Chondrocyte (in vitro differentiated cells): ENCODE measurements at regions not wholly inside any gene's neighbourhood (a gene's known extent, or its start where the extent isn't known, plus 50 kb on each side); places are given as distances from the start of the nearest gene placed in this dataset.
A peak's percentile ranks its signal among the peaks of the same experiment; 100 is the strongest.

Experiments used
- DNase-seq: peaks from one replicate; pipeline ENCODE4 v3.0.0; 2021; ENCODE audit warnings: mixed read lengths, low spot score
- H3K27ac Mint-ChIP-seq: one replicate; pipeline ENCODE4 v1.8.0; 2021; ENCODE audit warnings: mild to moderate bottlenecking, moderate library complexity, mixed read lengths; ENCODE audit not compliant: unreplicated experiment
- H3K27me3 Mint-ChIP-seq: 2 replicates; pipeline ENCODE4 v1.8.0; 2021; ENCODE audit warnings: low read depth, mixed read lengths
- H3K36me3 Mint-ChIP-seq: 2 replicates; pipeline ENCODE4 v1.8.0; 2021; ENCODE audit warnings: low read depth, mixed read lengths
- H3K4me1 Mint-ChIP-seq: 2 replicates; pipeline ENCODE4 v1.8.0; 2021; ENCODE audit warnings: low read depth, mild to moderate bottlenecking, mixed read lengths
- H3K4me3 Mint-ChIP-seq: one replicate; pipeline ENCODE4 v1.8.0; 2021; ENCODE audit warnings: mild to moderate bottlenecking, moderate library complexity, mixed read lengths; ENCODE audit not compliant: unreplicated experiment
- H3K9me3 Mint-ChIP-seq: 2 replicates; pipeline ENCODE4 v1.8.0; 2021; ENCODE audit warnings: low read depth, mixed read lengths
- TF ChIP-seq, protein P1 (sequence below): fragments of 200-600 bp; sonication (generic); IDR thresholded peaks from 2 replicates; pipeline ENCODE4 v1.5.0; 2021; ENCODE audit warnings: antibody characterized with exemption, mild to moderate bottlenecking, moderate library complexity

DNA sequence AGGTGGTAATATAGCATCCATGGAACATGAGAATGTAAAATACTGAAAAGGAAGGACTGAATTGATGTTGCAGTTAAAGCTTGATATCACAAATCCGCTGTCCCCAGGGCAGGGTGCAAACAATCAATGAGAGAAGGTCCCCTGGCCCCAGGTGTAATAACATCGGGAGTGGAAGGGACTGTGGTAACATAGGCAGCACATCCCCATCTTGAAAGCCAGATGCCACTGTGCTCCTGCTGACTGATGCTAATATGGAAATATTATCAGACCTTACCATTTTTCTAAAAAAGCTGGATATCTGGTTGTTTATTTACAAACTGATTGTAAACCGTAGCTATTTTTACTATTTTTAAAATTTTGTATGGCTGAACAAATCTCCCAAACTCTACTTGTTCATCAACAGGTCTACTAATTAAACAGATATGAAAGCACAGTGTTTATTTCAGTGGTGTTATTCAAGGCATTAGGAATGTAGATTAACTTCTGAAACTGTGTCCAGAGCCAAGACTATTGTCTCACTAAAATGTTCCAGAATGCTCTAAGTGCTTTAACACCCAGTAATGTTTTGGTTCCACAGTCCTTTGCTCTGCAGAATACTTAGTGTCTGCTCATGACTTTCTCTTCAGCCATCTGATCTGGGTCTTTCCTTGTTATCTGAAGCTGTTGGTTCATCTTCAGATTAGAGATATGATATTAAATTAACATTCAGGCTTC, 386.0 kb upstream of the RARB start:
- Mint-ChIP-seq H3K36me3 (no peaks in the 10 kb centered on the region), H3K27ac (no peak overlapping the region)

DNA sequence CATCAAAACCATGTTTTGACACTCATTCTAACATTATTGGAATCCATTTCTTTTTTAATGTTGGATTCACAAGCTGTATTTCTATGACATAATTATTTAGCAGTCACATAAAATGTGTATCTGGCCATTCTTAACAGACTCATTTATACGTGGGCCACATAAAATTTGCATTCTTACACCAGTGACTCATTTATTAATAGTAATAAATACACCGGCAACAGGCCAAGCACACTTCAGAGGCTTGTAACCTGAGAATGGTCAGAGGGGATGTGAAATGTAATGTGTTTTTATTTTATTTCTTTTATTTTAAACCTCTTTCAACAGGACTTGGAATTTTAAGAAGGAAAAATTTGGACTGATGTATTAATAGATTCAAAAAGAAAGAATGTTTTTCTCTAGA, 384.9 kb upstream of the RARB start:
- no peaks in the 10 kb centered on the region for H3K27me3 Mint-ChIP-seq
- H3K9me3 Mint-ChIP-seq = no peaks in the 10 kb centered on the region
- TF ChIP-seq, protein P1, sequence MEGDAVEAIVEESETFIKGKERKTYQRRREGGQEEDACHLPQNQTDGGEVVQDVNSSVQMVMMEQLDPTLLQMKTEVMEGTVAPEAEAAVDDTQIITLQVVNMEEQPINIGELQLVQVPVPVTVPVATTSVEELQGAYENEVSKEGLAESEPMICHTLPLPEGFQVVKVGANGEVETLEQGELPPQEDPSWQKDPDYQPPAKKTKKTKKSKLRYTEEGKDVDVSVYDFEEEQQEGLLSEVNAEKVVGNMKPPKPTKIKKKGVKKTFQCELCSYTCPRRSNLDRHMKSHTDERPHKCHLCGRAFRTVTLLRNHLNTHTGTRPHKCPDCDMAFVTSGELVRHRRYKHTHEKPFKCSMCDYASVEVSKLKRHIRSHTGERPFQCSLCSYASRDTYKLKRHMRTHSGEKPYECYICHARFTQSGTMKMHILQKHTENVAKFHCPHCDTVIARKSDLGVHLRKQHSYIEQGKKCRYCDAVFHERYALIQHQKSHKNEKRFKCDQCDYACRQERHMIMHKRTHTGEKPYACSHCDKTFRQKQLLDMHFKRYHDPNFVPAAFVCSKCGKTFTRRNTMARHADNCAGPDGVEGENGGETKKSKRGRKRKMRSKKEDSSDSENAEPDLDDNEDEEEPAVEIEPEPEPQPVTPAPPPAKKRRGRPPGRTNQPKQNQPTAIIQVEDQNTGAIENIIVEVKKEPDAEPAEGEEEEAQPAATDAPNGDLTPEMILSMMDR = no peak
- no peak overlapping the region for H3K27ac Mint-ChIP-seq
- H3K36me3 Mint-ChIP-seq = no peaks in the 10 kb centered on the region
- no peak for DNase-seq
- H3K4me1 Mint-ChIP-seq = peaks cover 80% of the 10 kb centered on the region
- H3K4me3 Mint-ChIP-seq = no peak overlapping the region

More for the DNA sequence above, 386.0 kb upstream of the RARB start:
- H3K4me1 Mint-ChIP-seq = peaks cover 87% of the 10 kb centered on the region
- TF ChIP-seq, protein P1 = peak; percentile 36
- no peak for DNase-seq
- no peaks in the 10 kb centered on the region for H3K27me3 Mint-ChIP-seq
- H3K4me3 Mint-ChIP-seq = no peak overlapping the region
- H3K9me3 Mint-ChIP-seq = no peaks in the 10 kb centered on the region

DNA sequence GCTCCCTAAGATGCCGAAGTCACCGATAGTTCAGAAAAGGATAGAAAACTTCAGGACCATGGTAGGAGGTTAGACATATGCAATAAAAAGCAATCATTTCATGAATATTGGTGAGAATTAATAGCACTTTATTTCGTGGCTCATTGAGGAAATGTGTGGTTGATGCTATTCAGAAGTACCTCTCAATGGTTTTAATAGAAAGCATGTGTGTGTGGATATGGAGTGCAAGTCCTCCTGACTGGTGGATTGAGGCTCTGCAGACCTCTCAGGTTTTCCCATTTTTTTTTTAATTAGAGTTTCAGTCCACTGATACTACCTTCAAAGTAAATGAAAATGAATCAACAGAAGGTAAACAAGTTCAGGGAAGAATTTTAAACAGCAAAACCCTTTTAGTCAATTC, 384.3 kb upstream of the RARB start:
- Mint-ChIP-seq H3K4me1 (peaks cover 74% of the 10 kb centered on the region), H3K9me3 (no peaks in the 10 kb centered on the region), H3K27ac (no peak overlapping the region), H3K4me3 (no peak overlapping the region), H3K27me3 (no peaks in the 10 kb centered on the region), H3K36me3 (no peaks in the 10 kb centered on the region)
- TF ChIP-seq, protein P1 = no peak
- DNase-seq = no peak

DNA sequence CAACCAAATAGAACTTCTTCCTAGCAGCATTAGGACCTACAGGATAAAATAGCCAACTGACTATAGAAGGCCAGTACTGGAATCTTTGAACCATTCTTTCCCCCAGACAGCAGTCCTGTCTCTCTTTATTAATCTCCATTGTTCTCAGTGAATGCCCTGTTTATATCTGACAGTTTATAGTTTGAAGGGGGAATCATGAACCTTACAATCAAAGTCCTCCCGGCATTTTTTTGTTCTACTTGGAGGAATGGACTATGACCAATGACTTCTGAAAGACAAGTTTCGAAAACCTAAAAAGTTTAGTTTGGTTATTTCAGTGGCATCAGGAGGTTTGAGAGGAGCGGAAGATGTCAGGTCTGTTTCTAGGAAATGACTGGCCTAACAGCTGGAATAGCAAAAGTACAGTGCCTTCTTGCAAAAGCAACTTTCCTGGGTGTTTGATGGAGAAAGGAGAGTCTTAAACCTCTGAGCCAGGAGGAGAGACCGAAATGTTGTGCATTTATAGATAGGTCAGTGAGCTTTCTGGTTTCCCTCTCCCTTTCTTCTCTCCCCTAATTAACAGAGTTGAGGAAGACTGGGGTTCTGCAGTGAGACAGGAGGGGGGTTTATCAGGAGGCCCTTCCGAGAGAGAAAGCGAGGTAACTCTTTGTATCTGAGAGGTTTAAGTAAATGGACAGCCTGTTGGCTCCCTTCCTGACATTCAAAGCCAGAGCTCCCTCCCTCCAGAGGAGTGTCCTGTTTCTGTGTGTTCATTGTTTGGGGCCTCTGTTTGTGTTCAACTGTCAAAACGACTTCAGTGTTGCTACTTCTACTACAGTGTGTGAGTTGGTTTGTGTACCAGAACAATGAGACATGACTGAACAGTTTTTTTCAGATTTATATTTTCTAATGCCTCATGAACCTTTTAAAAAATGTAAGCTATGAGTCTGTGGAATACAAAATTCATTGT, 383.0 kb upstream of the RARB start:
- no peak overlapping the region for H3K27ac Mint-ChIP-seq
- H3K4me3 Mint-ChIP-seq = no peak overlapping the region
- H3K4me1 Mint-ChIP-seq = peaks cover 63% of the 10 kb centered on the region
- H3K36me3 Mint-ChIP-seq = no peaks in the 10 kb centered on the region
- TF ChIP-seq, protein P1 = no peak
- no peaks in the 10 kb centered on the region for H3K27me3 Mint-ChIP-seq
- DNase-seq = no peak
- H3K9me3 Mint-ChIP-seq = no peaks in the 10 kb centered on the region
